C4-2B (cell line): ENCODE measurements at regions not wholly inside any gene's neighbourhood (a gene's known extent, or its start where the extent isn't known, plus 50 kb on each side); places are given as distances from the start of the nearest gene placed in this dataset.

Source experiments
- H3K27ac ChIP-seq: fragments of 450-650 bp; 2 replicates; pipeline ENCODE4 v1.5.1; 2017
- CTCF ChIP-seq: fragments of 450-650 bp; conservative IDR thresholded peaks from 2 replicates; pipeline ENCODE4 v1.5.1; 2017; ENCODE audit warnings: mild to moderate bottlenecking
- ZFX ChIP-seq: fragments of 450-650 bp; IDR thresholded peaks from 2 replicates; pipeline ENCODE4 v1.6.1; 2017

DNA sequence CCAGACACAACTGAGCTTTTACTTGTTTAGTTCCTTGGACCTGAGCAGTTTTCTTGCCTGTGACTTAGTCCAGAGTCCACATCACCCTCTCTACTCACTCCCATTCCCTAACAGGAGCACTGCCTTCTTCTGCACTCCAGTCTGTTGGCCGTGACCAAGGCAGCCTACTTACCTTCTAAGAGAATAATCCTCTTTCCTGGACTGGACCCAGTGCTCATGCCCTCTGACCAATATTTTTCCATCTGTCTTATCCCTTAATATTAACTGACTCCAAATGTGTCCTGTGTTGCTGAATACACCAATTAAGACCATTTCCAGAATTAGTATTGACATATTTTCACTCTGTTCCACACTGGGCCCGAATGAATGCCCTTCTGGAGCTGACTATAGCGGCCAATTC, 681.0 kb upstream of the KIF2B start:
- H3K27ac ChIP-seq: no peak overlapping the region
- TF ChIP-seq CTCF: no peak
- TF ChIP-seq ZFX: no peak

GRCh38 chr17:53141280-53141679, 681.4 kb upstream of the KIF2B start:
- TF ChIP-seq ZFX: no peak
- H3K27ac ChIP-seq: no peak overlapping the region

DNA sequence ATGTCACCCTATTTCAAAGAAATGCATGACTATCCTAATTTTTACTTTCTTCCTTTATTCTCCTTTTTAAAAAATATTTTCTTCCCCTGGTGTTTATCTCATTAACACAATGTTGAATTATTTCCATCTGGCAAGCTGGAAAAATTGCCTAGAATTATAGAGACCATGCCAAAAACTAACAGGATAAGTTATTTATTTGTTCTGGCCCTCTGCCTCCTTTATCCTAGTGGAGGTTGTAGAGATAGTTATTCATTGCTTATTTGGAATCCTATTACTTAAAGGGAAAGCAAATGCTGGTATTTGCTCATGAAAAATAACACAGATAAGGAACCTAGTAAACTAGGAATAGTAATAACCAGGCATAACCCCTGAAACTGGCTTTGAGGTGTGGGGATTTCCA, 684.9 kb upstream of the KIF2B start:
- no peak overlapping the region for H3K27ac ChIP-seq
- TF ChIP-seq ZFX (no peak), CTCF (no peak; the same call in 1 of the 2 replicates)

- no peak overlapping the region for H3K27ac ChIP-seq
- TF ChIP-seq CTCF: no peak
- no peak for TF ChIP-seq ZFX
Measured at GRCh38 chr17:53135969-53136368, 686.8 kb upstream of the KIF2B start.

GRCh38 chr17:53134548-53134947, 688.2 kb upstream of the KIF2B start:
- no peak for TF ChIP-seq CTCF
- no peak for TF ChIP-seq ZFX
- H3K27ac ChIP-seq: no peak overlapping the region

GRCh38 chr17:53133876-53134275, 688.9 kb upstream of the KIF2B start:
- TF ChIP-seq ZFX (no peak), CTCF (no peak)
- H3K27ac ChIP-seq: no peak overlapping the region

DNA sequence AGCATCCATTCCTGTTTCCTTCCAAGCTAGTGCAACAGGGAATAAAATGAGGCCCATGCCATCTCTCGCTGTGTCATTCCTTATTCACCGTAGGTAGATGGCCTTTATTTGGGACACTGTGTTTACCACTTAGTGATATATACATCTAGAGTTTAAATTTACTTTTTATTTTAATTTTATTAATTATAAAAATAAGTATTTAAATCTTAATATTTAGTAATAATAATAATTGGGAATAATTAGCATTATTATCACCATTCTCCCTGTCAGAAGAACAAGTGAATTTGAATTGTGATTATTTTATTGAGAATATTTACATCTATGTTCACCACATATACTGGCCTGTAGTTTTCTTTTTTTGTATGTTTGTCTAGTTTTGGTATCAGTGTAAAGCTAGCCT, 692.9 kb upstream of the KIF2B start:
- H3K27ac ChIP-seq: no peak overlapping the region
- TF ChIP-seq ZFX: no peak
- TF ChIP-seq CTCF: no peak

DNA sequence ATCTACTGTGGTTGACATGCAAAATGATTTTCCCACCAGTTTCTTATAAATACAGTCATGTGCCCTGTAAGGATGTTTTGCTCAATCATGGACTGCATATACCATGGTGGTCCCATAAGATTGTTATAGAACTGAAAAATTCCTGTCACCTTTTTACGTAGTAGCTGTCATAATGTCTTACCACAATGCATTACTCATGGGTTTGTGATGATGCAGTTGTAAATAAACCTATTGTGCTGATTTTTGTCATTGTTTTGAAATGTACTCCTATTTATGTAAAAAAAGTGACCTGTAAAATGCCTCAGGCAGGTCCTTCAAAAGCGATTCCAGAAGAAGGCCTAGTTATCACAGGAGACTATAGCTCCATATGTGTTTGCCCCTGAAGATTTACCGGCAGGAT, 695.4 kb upstream of the KIF2B start:
- no peak overlapping the region for H3K27ac ChIP-seq
- TF ChIP-seq CTCF (no peak), ZFX (no peak)
